Smooth muscle cell (in vitro differentiated cells): ENCODE measurements at regions not wholly inside any gene's neighbourhood (a gene's known extent, or its start where the extent isn't known, plus 50 kb on each side); places are given as distances from the start of the nearest gene placed in this dataset.

Source experiments
- DNase-seq: peaks from one replicate; lab custom pipeline; 2025; ENCODE audit not compliant: unreplicated experiment; lab: John Stamatoyannopoulos, UW
- H2AFZ ChIP-seq: fragments of 200-600 bp; sonication (generic); 2 replicates; pipeline ENCODE4 v1.6.0; 2016; ENCODE audit warnings: antibody characterized with exemption, low read depth, mild to moderate bottlenecking
- H3F3A ChIP-seq: fragments of 200-600 bp; sonication (generic); 2 replicates; pipeline ENCODE4 v1.6.0; 2017; ENCODE audit warnings: antibody characterized with exemption, low read depth
- H3K27ac ChIP-seq: fragments of 200-600 bp; sonication (generic); 2 replicates; pipeline ENCODE4 v1.5.1; 2016; ENCODE audit warnings: low read depth, mild to moderate bottlenecking
- H3K27me3 ChIP-seq: fragments of 200-600 bp; sonication (generic); 2 replicates; pipeline ENCODE4 v1.6.1; 2016; ENCODE audit warnings: low read depth, mild to moderate bottlenecking
- H3K36me3 ChIP-seq: fragments of 200-600 bp; sonication (generic); 2 replicates; pipeline ENCODE4 v1.5.1; 2016; ENCODE audit warnings: low read depth
- H3K4me1 ChIP-seq: fragments of 200-600 bp; sonication (generic); 2 replicates; pipeline ENCODE4 v1.5.1; 2016; ENCODE audit warnings: low read depth
- H3K4me2 ChIP-seq: fragments of 200-600 bp; sonication (generic); 2 replicates; pipeline ENCODE4 v1.6.0; 2016; ENCODE audit warnings: mild to moderate bottlenecking
- H3K4me3 ChIP-seq: fragments of 200-600 bp; sonication (generic); 2 replicates; pipeline ENCODE4 v1.5.1; 2016; ENCODE audit warnings: mild to moderate bottlenecking
- H3K79me2 ChIP-seq: fragments of 200-600 bp; sonication (generic); 2 replicates; pipeline ENCODE4 v1.6.0; 2016; ENCODE audit warnings: low read depth, mild to moderate bottlenecking
- H3K9ac ChIP-seq: fragments of 200-600 bp; sonication (generic); 2 replicates; pipeline ENCODE4 v1.6.0; 2016; ENCODE audit warnings: low read depth
- H3K9me3 ChIP-seq: fragments of 200-600 bp; sonication (generic); replicated peaks from 2 replicates; pipeline ENCODE4 v1.5.1; 2016; ENCODE audit warnings: low read depth
- H4K20me1 ChIP-seq: fragments of 200-600 bp; sonication (generic); 2 replicates; pipeline ENCODE4 v1.6.0; 2016; ENCODE audit warnings: low read depth
- WGBS: methylation state at CpG from one replicate; pipeline ENCODE4 v1.1.7; 2016; ENCODE audit warnings: low lambda C conversion rate; 5-methylcytosine and 5-hydroxymethylcytosine counted together
- TF ChIP-seq, protein P1 (sequence below): fragments of 200-600 bp; sonication (generic); IDR thresholded peaks from 2 replicates; pipeline ENCODE4 v1.5.1; 2017; ENCODE audit warnings: borderline replicate concordance, mild to moderate bottlenecking, antibody characterized with exemption; ENCODE audit not compliant: insufficient read depth, poor library complexity, severe bottlenecking

DNA sequence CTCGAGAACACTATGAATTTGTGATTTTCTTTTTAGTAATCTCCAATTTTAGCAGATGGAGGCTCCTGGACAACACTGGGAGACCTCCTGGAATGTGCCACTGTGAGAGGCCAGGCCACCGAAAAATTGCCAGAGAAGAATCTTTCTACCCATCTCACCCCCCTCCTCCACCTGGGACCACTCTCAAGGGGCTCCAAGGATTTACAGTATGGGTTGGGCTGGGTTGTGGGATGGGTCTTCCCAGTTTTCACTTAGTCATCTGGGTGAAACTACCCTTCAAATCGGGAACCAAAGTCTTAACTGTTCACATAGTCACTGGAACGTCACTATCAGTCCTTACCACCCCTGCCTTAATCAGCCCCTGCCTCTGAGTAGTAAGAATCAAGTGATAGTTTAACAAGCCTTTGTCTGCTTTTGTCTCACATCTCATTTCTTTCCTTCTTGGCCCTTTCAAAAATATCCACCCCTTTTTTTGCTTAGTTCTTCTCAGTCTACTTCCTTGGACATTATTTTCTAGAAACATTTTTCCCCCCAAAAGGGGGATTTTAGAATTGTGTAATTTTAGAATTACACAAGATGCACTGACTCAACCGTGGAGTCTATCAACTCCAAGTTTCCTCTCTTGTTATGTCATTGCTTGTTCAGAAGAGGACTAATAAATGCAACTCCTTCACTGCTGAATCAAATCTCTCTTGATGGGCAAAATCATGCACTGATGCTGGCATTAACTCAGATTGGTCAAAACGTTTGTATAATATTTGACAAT lies 148.2 kb upstream of the MOCS1 start:
- Histone ChIP-seq H3K4me1 (no peaks in the 10 kb centered on the region), H3K36me3 (no peaks in the 10 kb centered on the region), H2AFZ (no peak overlapping the region), H3K79me2 (no peaks in the 10 kb centered on the region), H3K4me2 (no peak overlapping the region), H3K27me3 (peaks cover 4% of the 10 kb centered on the region), H3F3A (no peaks in the 10 kb centered on the region), H4K20me1 (no peaks in the 10 kb centered on the region), H3K9me3 (no peaks in the 10 kb centered on the region), H3K27ac (no peak overlapping the region), H3K4me3 (no peak overlapping the region), H3K9ac (no peak overlapping the region)
- TF ChIP-seq, protein P1, sequence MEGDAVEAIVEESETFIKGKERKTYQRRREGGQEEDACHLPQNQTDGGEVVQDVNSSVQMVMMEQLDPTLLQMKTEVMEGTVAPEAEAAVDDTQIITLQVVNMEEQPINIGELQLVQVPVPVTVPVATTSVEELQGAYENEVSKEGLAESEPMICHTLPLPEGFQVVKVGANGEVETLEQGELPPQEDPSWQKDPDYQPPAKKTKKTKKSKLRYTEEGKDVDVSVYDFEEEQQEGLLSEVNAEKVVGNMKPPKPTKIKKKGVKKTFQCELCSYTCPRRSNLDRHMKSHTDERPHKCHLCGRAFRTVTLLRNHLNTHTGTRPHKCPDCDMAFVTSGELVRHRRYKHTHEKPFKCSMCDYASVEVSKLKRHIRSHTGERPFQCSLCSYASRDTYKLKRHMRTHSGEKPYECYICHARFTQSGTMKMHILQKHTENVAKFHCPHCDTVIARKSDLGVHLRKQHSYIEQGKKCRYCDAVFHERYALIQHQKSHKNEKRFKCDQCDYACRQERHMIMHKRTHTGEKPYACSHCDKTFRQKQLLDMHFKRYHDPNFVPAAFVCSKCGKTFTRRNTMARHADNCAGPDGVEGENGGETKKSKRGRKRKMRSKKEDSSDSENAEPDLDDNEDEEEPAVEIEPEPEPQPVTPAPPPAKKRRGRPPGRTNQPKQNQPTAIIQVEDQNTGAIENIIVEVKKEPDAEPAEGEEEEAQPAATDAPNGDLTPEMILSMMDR = no peak
- WGBS = 68% methylated on average over 6 of the region's 6 CpGs
- no peak for DNase-seq

DNA sequence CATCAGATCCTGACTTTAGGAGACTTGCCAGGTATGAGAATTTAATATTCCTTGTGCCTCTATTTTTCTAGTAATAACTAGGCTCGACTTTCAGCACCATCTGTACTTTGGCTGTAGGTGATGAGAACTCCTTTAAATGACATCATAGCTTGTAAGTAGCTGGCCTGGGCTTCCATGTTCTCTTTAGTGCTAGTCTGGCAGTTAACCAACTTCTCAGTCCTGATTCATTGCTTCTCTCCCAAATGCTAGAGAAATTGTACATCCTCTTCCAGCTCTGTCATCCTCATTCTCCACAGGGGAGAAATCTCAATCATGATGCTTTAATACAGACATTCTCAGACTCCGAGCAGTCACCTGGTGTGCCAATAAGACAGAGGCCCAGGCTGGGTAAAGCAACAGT lies 143.5 kb upstream of the MOCS1 start:
- no peak for DNase-seq
- H3K4me1 ChIP-seq = peaks cover 3% of the 10 kb centered on the region
- H3F3A ChIP-seq = no peaks in the 10 kb centered on the region
- no peak overlapping the region for H3K27ac ChIP-seq
- no peak overlapping the region for H3K4me3 ChIP-seq
- no peaks in the 10 kb centered on the region for H4K20me1 ChIP-seq
- no peak overlapping the region for H3K9ac ChIP-seq
- H2AFZ ChIP-seq = no peak overlapping the region
- TF ChIP-seq, protein P1 = no peak
- no peaks in the 10 kb centered on the region for H3K27me3 ChIP-seq
- no peaks in the 10 kb centered on the region for H3K36me3 ChIP-seq
- 69% methylated on average over 2 of the region's 2 CpGs for WGBS
- no peaks in the 10 kb centered on the region for H3K9me3 ChIP-seq
- H3K4me2 ChIP-seq = no peak overlapping the region
- H3K79me2 ChIP-seq = no peaks in the 10 kb centered on the region

DNA sequence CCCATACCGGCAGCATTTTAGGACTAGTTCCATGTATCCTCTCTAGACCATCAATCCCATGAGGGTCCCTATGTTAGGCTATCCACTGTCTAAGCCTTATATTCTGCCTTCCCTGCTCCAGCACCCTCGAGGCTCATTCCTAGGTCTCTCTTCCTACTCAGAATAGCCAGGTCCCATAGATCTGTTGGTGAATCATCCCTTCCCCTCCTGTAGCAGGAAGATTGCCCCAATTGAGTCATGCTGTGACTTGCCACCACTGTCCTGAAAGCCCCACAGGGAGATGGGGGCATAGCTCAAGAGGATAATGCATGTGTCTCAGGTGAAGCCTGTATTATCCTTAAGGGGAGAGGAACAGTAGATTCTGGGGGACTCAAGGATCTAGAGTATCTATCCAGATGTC lies 143.1 kb upstream of the MOCS1 start:
- WGBS = 76% methylated on average over 2 of the region's 2 CpGs
- Histone ChIP-seq H3K9me3 (no peaks in the 10 kb centered on the region), H2AFZ (no peak overlapping the region), H3K4me3 (no peak overlapping the region), H3K36me3 (no peaks in the 10 kb centered on the region), H3K27ac (no peak overlapping the region), H3F3A (no peaks in the 10 kb centered on the region), H3K9ac (no peak overlapping the region), H3K4me2 (no peak overlapping the region), H4K20me1 (no peaks in the 10 kb centered on the region), H3K4me1 (peaks cover 3% of the 10 kb centered on the region), H3K79me2 (no peaks in the 10 kb centered on the region), H3K27me3 (no peaks in the 10 kb centered on the region)
- TF ChIP-seq, protein P1 = no peak
- no peak for DNase-seq

DNA sequence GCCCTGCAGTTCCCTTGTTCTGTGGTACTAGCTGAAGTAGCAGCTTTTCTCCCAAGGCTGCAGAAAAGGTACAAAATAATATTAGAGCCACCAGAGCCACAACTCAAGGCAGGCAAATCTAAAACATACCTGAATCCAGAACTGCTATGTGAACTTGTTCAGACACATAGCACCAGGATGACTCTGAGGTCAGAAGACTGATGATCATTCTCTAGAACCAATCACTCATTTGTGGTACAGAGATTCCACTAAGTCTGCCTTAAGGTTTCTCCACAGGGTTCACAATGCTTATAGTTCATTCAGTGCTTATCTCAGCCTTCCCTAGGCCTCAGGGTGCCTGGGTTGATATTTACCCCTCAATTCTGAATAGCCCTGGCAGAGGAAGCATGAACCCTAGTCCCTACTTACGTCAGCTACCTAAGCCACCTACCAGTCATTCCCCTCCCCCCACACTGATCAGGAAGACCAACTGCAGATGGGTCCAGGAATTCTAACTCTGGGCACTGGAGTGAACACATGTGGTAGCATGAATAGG lies 140.9 kb upstream of the MOCS1 start:
- WGBS = 85% methylated on average over 1 of the region's 1 CpG
- H3K4me2 ChIP-seq = no peak overlapping the region
- H2AFZ ChIP-seq = no peak overlapping the region
- no peaks in the 10 kb centered on the region for H4K20me1 ChIP-seq
- H3K4me1 ChIP-seq = peaks cover 3% of the 10 kb centered on the region
- H3F3A ChIP-seq = no peaks in the 10 kb centered on the region
- no peak overlapping the region for H3K27ac ChIP-seq
- H3K79me2 ChIP-seq = no peaks in the 10 kb centered on the region
- H3K36me3 ChIP-seq = no peaks in the 10 kb centered on the region
- H3K27me3 ChIP-seq = no peaks in the 10 kb centered on the region
- TF ChIP-seq, protein P1 = no peak
- H3K9ac ChIP-seq = no peak overlapping the region
- no peak for DNase-seq
- no peaks in the 10 kb centered on the region for H3K9me3 ChIP-seq
- no peak overlapping the region for H3K4me3 ChIP-seq
